ENCODE measurements at regions not wholly inside any gene's neighbourhood (a gene's known extent, or its start where the extent isn't known, plus 50 kb on each side); places are given as distances from the start of the nearest gene placed in this dataset.

DNA sequence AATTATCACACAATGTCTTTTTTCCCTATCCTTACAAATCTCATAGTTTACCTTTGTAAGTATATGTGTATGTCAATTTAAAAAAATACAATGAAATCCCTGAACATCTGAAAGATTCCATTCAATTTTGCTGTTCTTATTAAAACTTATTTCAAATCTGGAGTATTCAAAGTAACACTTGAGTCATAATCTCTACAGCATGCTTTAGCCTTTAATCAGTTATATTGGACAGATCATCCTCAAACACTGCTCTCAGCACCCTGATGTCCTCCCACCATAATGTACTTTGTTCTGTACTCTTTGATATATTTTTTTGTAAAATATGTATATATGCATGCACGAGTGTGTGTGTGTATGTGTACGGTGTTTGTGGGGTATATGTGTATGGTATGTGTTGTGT lies 83.0 kb upstream of the RPS6KA2 start:
- TF ChIP-seq, protein P1, sequence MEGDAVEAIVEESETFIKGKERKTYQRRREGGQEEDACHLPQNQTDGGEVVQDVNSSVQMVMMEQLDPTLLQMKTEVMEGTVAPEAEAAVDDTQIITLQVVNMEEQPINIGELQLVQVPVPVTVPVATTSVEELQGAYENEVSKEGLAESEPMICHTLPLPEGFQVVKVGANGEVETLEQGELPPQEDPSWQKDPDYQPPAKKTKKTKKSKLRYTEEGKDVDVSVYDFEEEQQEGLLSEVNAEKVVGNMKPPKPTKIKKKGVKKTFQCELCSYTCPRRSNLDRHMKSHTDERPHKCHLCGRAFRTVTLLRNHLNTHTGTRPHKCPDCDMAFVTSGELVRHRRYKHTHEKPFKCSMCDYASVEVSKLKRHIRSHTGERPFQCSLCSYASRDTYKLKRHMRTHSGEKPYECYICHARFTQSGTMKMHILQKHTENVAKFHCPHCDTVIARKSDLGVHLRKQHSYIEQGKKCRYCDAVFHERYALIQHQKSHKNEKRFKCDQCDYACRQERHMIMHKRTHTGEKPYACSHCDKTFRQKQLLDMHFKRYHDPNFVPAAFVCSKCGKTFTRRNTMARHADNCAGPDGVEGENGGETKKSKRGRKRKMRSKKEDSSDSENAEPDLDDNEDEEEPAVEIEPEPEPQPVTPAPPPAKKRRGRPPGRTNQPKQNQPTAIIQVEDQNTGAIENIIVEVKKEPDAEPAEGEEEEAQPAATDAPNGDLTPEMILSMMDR (conservative IDR thresholded peaks at IDR 0.05 in 1 of 2, IDR thresholded peaks at IDR 0.05 in 1 of 2; ENCODE audit: extremely low read depth in 1 of 2, insufficient read depth in 1 of 2, low read depth in 1 of 2, low read length in 2 of 2) = no peak
- TF ChIP-seq EZH2 (IDR thresholded peaks at IDR 0.05; ENCODE audit: borderline replicate concordance, low read length) = no peak

All from mammary epithelial cell (primary cell).